H1 (cell line): ENCODE measurements at regions not wholly inside any gene's neighbourhood (a gene's known extent, or its start where the extent isn't known, plus 50 kb on each side); places are given as distances from the start of the nearest gene placed in this dataset.
A peak's percentile ranks its signal among the peaks of the same experiment; 100 is the strongest.

ENCODE experiments used
- CTCF ChIA-PET: fragments of 300-600 bp; sonication (Branson Sonifier 250); formaldehyde crosslinking; loops from one replicate; lab custom pipeline; 2021; ENCODE audit not compliant: partially characterized antibody; lab: Charles Lee
- POLR2A ChIA-PET: fragments of 300-600 bp; sonication (Branson Sonifier 250); formaldehyde crosslinking; loops from one replicate; lab custom pipeline; 2021; ENCODE audit warnings: inconsistent platforms; ENCODE audit not compliant: partially characterized antibody; lab: Charles Lee
- DNase-seq, 2 experiments: peaks; one replicate each; pipeline versions ENCODE4 v3.0.0 to v3.0.0-alpha.2; 2010 to 2022; ENCODE audit warnings: low spot score in 2 of 2, low read depth in 1 of 2, mixed read lengths in 1 of 2
- FAIRE-seq: peaks from 2 replicates; lab custom pipeline; 2011; peaks lifted over from hg19 to GRCh38; lab: Jason Lieb, UNC
- H2AFZ ChIP-seq: 2 replicates; pipeline ENCODE4 v1.8.1; 2012; ENCODE audit warnings: low read length, inconsistent platforms
- H2AK5ac ChIP-seq: 2 replicates; pipeline ENCODE4 v1.6.1; 2013; ENCODE audit warnings: low read depth, low read length
- H2BK120ac ChIP-seq: replicated peaks from 2 replicates; pipeline ENCODE3; 2013; ENCODE audit warnings: low read depth, low read length, inconsistent platforms
- H2BK12ac ChIP-seq: 2 replicates; pipeline ENCODE4 v1.6.1; 2013; ENCODE audit warnings: low read depth, low read length
- H2BK15ac ChIP-seq: 2 replicates; pipeline ENCODE4 v1.6.1; 2013; ENCODE audit warnings: low read length
- H2BK20ac ChIP-seq: 2 replicates; pipeline ENCODE4 v1.6.1; 2013; ENCODE audit warnings: low read length
- H2BK5ac ChIP-seq: 2 replicates; pipeline ENCODE4 v1.6.1; 2013; ENCODE audit warnings: low read depth, low read length
- H3K14ac ChIP-seq: 2 replicates; pipeline ENCODE4 v1.6.1; 2013; ENCODE audit warnings: inconsistent platforms; ENCODE audit not compliant: insufficient read length
- H3K18ac ChIP-seq: 2 replicates; pipeline ENCODE4 v1.6.1; 2013; ENCODE audit warnings: low read length; ENCODE audit errors: extremely low read depth
- H3K23ac ChIP-seq: 2 replicates; pipeline ENCODE4 v1.6.1; 2013; ENCODE audit warnings: inconsistent platforms; ENCODE audit not compliant: insufficient read length
- H3K23me2 ChIP-seq: 2 replicates; pipeline ENCODE4 v1.6.1; 2013; ENCODE audit warnings: low read depth, low read length
- H3K27ac ChIP-seq: 2 replicates; pipeline ENCODE4 v1.6.1; 2011; ENCODE audit warnings: low read depth, low read length, inconsistent platforms
- H3K27me3 ChIP-seq, 4 experiments: replicated peaks in 1 of 4; 1 replicate in 1 of 4; 2 replicates in 3 of 4; pipeline versions ENCODE4 v1.6.1 to v1.8.1; 2011 to 2013; ENCODE audit warnings: low read length in 3 of 4, mild to moderate bottlenecking in 3 of 4, inconsistent platforms in 2 of 4, mixed read lengths in 2 of 4, moderate library complexity in 1 of 4; ENCODE audit not compliant: control insufficient read depth in 3 of 4, insufficient read depth in 3 of 4; ENCODE audit errors: extremely low read depth in 1 of 4
- H3K36me3 ChIP-seq, 4 experiments: 2 replicates each; pipeline versions ENCODE4 v1.6.1 to v1.8.1; 2011 to 2013; ENCODE audit warnings: mild to moderate bottlenecking in 4 of 4, low read length in 3 of 4, moderate library complexity in 2 of 4, control low read depth in 1 of 4, inconsistent platforms in 1 of 4; ENCODE audit not compliant: insufficient read depth in 4 of 4, control insufficient read depth in 2 of 4
- H3K4ac ChIP-seq: replicated peaks from 2 replicates; pipeline ENCODE3; 2013; ENCODE audit warnings: low read length, low read depth, mixed read lengths, inconsistent platforms; ENCODE audit not compliant: insufficient read length
- H3K4me1 ChIP-seq, 4 experiments: replicated peaks in 1 of 4; 1 replicate in 1 of 4; 2 replicates in 3 of 4; pipeline versions ENCODE4 v1.6.1 to v1.8.1; 2011 to 2013; ENCODE audit warnings: low read length in 3 of 4, inconsistent platforms in 2 of 4, mixed read lengths in 1 of 4; ENCODE audit not compliant: insufficient read depth in 4 of 4, control insufficient read depth in 3 of 4
- H3K4me2 ChIP-seq, 2 experiments: 2 replicates each; pipeline versions ENCODE4 v1.6.1 to v1.8.1; 2011 to 2013; ENCODE audit warnings: low read depth in 2 of 2, low read length in 2 of 2, control low read depth in 1 of 2, inconsistent platforms in 1 of 2, mild to moderate bottlenecking in 1 of 2; ENCODE audit not compliant: insufficient read depth in 1 of 2
- H3K4me3 ChIP-seq, 4 experiments: fragments of 200-600, 300-600 bp in 1 of 4; sonication (generic), shearing (Covaris generic), sonication (Bioruptor Twin) in 1 of 4; 2 replicates each; pipeline versions ENCODE4 v1.5.1 to v1.8.1; 2011 to 2016; ENCODE audit warnings: low read length in 4 of 4, low read depth in 3 of 4, control low read depth in 2 of 4, inconsistent platforms in 2 of 4, mild to moderate bottlenecking in 2 of 4, mixed read lengths in 1 of 4, moderate library complexity in 1 of 4; ENCODE audit not compliant: insufficient read depth in 2 of 4; ENCODE audit errors: extremely low read depth in 1 of 4
- H3K56ac ChIP-seq: replicated peaks from 2 replicates; pipeline ENCODE3; 2013; ENCODE audit warnings: low read depth, mild to moderate bottlenecking, mixed read lengths, low read length, inconsistent platforms; ENCODE audit not compliant: insufficient read length
- H3K79me1 ChIP-seq: 2 replicates; pipeline ENCODE4 v1.6.1; 2013; ENCODE audit warnings: low read depth, low read length, control low read depth
- H3K79me2 ChIP-seq, 2 experiments: 2 replicates each; pipeline versions ENCODE4 v1.6.1 to v1.8.1; 2012 to 2013; ENCODE audit warnings: low read length in 2 of 2, mild to moderate bottlenecking in 2 of 2, inconsistent platforms in 1 of 2; ENCODE audit not compliant: insufficient read depth in 2 of 2, control insufficient read depth in 1 of 2
- H3K9ac ChIP-seq, 4 experiments: replicated peaks in 1 of 4; 1 replicate in 1 of 4; 2 replicates in 3 of 4; pipeline versions ENCODE4 v1.6.1 to v1.8.1; 2011 to 2013; ENCODE audit warnings: low read depth in 3 of 4, low read length in 3 of 4, control low read depth in 2 of 4, mild to moderate bottlenecking in 2 of 4, moderate library complexity in 2 of 4, inconsistent platforms in 1 of 4; ENCODE audit errors: extremely low read depth in 1 of 4
- H3K9me3 ChIP-seq, 2 experiments: 2 replicates each; pipeline versions ENCODE4 v1.6.1 to v1.8.1; 2012 to 2013; ENCODE audit warnings: mild to moderate bottlenecking in 2 of 2, moderate library complexity in 2 of 2, control low read depth in 1 of 2, inconsistent platforms in 1 of 2, low read depth in 1 of 2, low read length in 1 of 2, mixed read lengths in 1 of 2; ENCODE audit not compliant: insufficient read depth in 2 of 2
- H4K20me1 ChIP-seq, 2 experiments: replicated peaks in 1 of 2; 2 replicates each; pipeline versions ENCODE3 to v1.8.1; 2011 to 2013; ENCODE audit warnings: inconsistent platforms in 2 of 2, low read length in 2 of 2, mild to moderate bottlenecking in 1 of 2; ENCODE audit not compliant: insufficient read depth in 2 of 2, control insufficient read depth in 1 of 2
- H4K5ac ChIP-seq: 2 replicates; pipeline ENCODE4 v1.6.1; 2013; ENCODE audit warnings: low read length, low read depth, mixed read lengths, inconsistent platforms; ENCODE audit not compliant: insufficient read length
- H4K8ac ChIP-seq: 2 replicates; pipeline ENCODE4 v1.8.0; 2013; ENCODE audit warnings: mild to moderate bottlenecking, moderate library complexity, low read length, inconsistent platforms; ENCODE audit not compliant: insufficient read depth; ENCODE audit errors: extremely low read depth
- H4K91ac ChIP-seq: replicated peaks from 2 replicates; pipeline ENCODE3; 2013; ENCODE audit warnings: low read length, mixed read lengths, inconsistent platforms; ENCODE audit not compliant: insufficient read length
- KDM5A ChIP-seq: fragments of 200-600 bp; IDR thresholded peaks from 2 replicates; pipeline ENCODE4 v1.7.1; 2012; ENCODE audit warnings: mild to moderate bottlenecking, low read length, inconsistent platforms, mixed read lengths
- POLR2AphosphoS5 ChIP-seq: IDR thresholded peaks from 2 replicates; pipeline ENCODE4 v1.6.1; 2011; ENCODE audit warnings: low read depth, low read length
- RAD21 ChIP-seq, 2 experiments: IDR thresholded peaks in 1 of 2; conservative IDR thresholded peaks in 1 of 2; 2 replicates each; pipeline ENCODE4 v1.6.1; 2011; ENCODE audit warnings: low read depth in 2 of 2, low read length in 2 of 2, improper control_type of control experiment in 1 of 2, inconsistent platforms in 1 of 2, mild to moderate bottlenecking in 1 of 2, moderate library complexity in 1 of 2
- RFX5 ChIP-seq: IDR thresholded peaks from 2 replicates; pipeline ENCODE4 v1.6.1; 2011; ENCODE audit warnings: low read depth, low read length, improper control_type of control experiment, borderline replicate concordance
- WGBS, 2 experiments: shearing (Covaris generic) in 1 of 2; methylation state at CpG; one replicate each; pipeline versions ENCODE4 v1.1.6 to v1.1.7; 2013 to 2015; ENCODE audit warnings: low lambda C conversion rate in 2 of 2, mixed read lengths in 2 of 2, inconsistent platforms in 1 of 2, low coverage in 1 of 2, missing lambda C conversion rate in 1 of 2; ENCODE audit not compliant: insufficient replicate concordance in 2 of 2, insufficient coverage in 1 of 2, insufficient read length in 1 of 2; ENCODE audit errors: extremely low coverage in 1 of 2, missing lambda C conversion rate in 1 of 2; 5-methylcytosine and 5-hydroxymethylcytosine counted together
- TF ChIP-seq, protein P1 (sequence below): IDR thresholded peaks from 2 replicates; pipeline ENCODE4 v1.6.1; 2011; ENCODE audit warnings: low read length, improper control_type of control experiment
- TF ChIP-seq, protein P2 (sequence below): IDR thresholded peaks from 2 replicates; pipeline ENCODE4 v1.6.1; 2012; ENCODE audit warnings: low read length, inconsistent platforms

DNA sequence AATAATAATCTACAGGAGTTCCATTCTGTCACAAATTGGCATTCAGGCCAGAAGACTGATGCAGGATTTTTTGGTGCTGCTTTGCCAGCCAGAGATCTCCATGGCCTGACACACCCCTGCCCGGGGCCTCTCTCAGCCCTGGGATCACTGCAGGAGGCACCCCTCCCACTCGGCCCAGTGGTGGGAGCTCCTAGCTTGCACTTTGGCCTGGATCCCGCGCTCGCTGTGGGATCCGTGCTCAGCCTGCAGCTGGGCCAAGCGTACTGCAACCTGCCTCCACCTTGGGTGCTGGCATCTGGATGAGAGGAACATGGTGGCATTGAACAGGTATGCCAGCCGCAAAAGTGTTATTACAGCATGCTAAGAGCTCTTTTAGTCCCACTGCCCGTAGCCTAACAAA lies 656.7 kb upstream of the CCDC54 start:
- FAIRE-seq (no peak), DNase-seq (no peak)
- Histone ChIP-seq H3K4me1 (peaks cover 0 to 4% (median 0%) of the 10 kb centered on the region in 4 experiments; a peak in 1 of 7 replicates), H4K8ac (no peak overlapping the region; the same call in 1 of the 2 replicates), H3K4me2 (no peak overlapping the region), H2BK15ac (no peak overlapping the region), H3K79me2 (no peaks in the 10 kb centered on the region), H3K9me3 (no peaks in the 10 kb centered on the region), H3K23ac (no peak overlapping the region), H4K91ac (no peak overlapping the region), H3K4ac (no peak overlapping the region), H2BK20ac (no peak overlapping the region), H2AFZ (no peak overlapping the region), H2BK120ac (no peak overlapping the region), H2BK12ac (no peak overlapping the region), H3K27me3 (no peaks in the 10 kb centered on the region), H3K79me1 (no peaks in the 10 kb centered on the region), H3K4me3 (no peak overlapping the region), H3K14ac (no peak overlapping the region), H2BK5ac (no peak overlapping the region), H3K23me2 (no peaks in the 10 kb centered on the region), H3K36me3 (peaks cover 0 to 3% (median 0%) of the 10 kb centered on the region in 4 experiments; a peak in 1 of 8 replicates), H2AK5ac (no peak overlapping the region), H3K56ac (no peak overlapping the region), H3K27ac (no peak overlapping the region), H4K5ac (no peak overlapping the region), H3K18ac (no peak overlapping the region), H4K20me1 (no peaks in the 10 kb centered on the region), H3K9ac (no peak overlapping the region)
- TF ChIP-seq KDM5A (no peak), POLR2AphosphoS5 (no peak), RFX5 (no peak), RAD21 (IDR thresholded peaks at IDR 0.05 in 1 of 2, conservative IDR thresholded peaks at IDR 0.05 in 1 of 2; ENCODE audit: low read depth in 2 of 2, low read length in 2 of 2) (0 out of 4 replicates have a peak, but pooled peaks of 1 of the 2 experiments have one; percentile 7)
- TF ChIP-seq, protein P1, sequence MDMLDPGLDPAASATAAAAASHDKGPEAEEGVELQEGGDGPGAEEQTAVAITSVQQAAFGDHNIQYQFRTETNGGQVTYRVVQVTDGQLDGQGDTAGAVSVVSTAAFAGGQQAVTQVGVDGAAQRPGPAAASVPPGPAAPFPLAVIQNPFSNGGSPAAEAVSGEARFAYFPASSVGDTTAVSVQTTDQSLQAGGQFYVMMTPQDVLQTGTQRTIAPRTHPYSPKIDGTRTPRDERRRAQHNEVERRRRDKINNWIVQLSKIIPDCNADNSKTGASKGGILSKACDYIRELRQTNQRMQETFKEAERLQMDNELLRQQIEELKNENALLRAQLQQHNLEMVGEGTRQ: no peak
- TF ChIP-seq, protein P2, sequence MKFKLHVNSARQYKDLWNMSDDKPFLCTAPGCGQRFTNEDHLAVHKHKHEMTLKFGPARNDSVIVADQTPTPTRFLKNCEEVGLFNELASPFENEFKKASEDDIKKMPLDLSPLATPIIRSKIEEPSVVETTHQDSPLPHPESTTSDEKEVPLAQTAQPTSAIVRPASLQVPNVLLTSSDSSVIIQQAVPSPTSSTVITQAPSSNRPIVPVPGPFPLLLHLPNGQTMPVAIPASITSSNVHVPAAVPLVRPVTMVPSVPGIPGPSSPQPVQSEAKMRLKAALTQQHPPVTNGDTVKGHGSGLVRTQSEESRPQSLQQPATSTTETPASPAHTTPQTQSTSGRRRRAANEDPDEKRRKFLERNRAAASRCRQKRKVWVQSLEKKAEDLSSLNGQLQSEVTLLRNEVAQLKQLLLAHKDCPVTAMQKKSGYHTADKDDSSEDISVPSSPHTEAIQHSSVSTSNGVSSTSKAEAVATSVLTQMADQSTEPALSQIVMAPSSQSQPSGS: no peak
- CTCF ChIA-PET: no interaction called here
- POLR2A ChIA-PET: no interaction called here
- WGBS, 2 experiments: 85% methylated on average over 9 of the region's 9 CpGs; no CpG with 5 or more reads in 1 of the 2 experiments
